GM19467 (cell line): ENCODE measurements at regions not wholly inside any gene's neighbourhood (a gene's known extent, or its start where the extent isn't known, plus 50 kb on each side); places are given as distances from the start of the nearest gene placed in this dataset.

Source experiments
- ATAC-seq: cut with Tn5 transposase; IDR thresholded peaks from one replicate; pipeline ENCODE4 v1.9.1; 2021; ENCODE audit warnings: mild to moderate bottlenecking, moderate library complexity; ENCODE audit not compliant: unreplicated experiment

GRCh38 chr10:10960534-10960933 lies 57.1 kb upstream of the CELF2 start:
- no peak for ATAC-seq

GRCh38 chr10:10961072-10961471 lies 56.6 kb upstream of the CELF2 start:
- no peak for ATAC-seq

- no peak for ATAC-seq
Measured at GRCh38 chr10:10967029-10967428, 50.6 kb upstream of the CELF2 start.

- ATAC-seq: no peak
Measured at GRCh38 chr10:10967581-10968256, 50.0 kb upstream of the CELF2 start.
